Motor neuron (in vitro differentiated cells): ENCODE measurements at regions not wholly inside any gene's neighbourhood (a gene's known extent, or its start where the extent isn't known, plus 50 kb on each side); places are given as distances from the start of the nearest gene placed in this dataset.

Source experiments
- ATAC-seq, 8 experiments: fragments of 200-7000 bp; cut with Tn5 transposase; replicated peaks in 6 of 8; 2 replicates each; pipeline ENCODE4 v1.8.0; 2021; ENCODE audit warnings: mild to moderate bottlenecking in 8 of 8, moderate library complexity in 8 of 8
- H3K27ac ChIP-seq, 2 donors: fragments of 250-450 bp; sonication (Bioruptor Pico); 2 replicates each; pipeline ENCODE4 v1.9.0; 2021; ENCODE audit warnings: antibody characterized with exemption in 2 of 2, mild to moderate bottlenecking in 2 of 2, moderate library complexity in 1 of 2
- H3K4me1 ChIP-seq, 2 donors: fragments of 250-450 bp; sonication (Bioruptor Pico); replicated peaks in 1 of 2; 2 replicates each; pipeline ENCODE4 v1.6.1; 2021; ENCODE audit warnings: antibody characterized with exemption in 2 of 2, mild to moderate bottlenecking in 2 of 2, moderate library complexity in 1 of 2
- H3K4me3 ChIP-seq, 5 donors: fragments of 250-450 bp; sonication (Bioruptor Pico); 2 replicates each; pipeline ENCODE4 v1.9.0; 2021; ENCODE audit warnings: antibody characterized with exemption in 5 of 5, mild to moderate bottlenecking in 5 of 5, moderate library complexity in 4 of 5
- WGBS, 10 experiments: fragments of 450-650 bp; shearing (Covaris generic); methylation state at CpG; one replicate each; pipeline ENCODE4 v1.0.0; 2022; 5-methylcytosine and 5-hydroxymethylcytosine counted together
- in situ Hi-C, 9 experiments: fragments of 400-800 bp; cut with MboI; loops; one replicate each; pipeline ENCODE4 v1.15.0; 2021; ENCODE audit warnings: low sequenced_read_pairs in 9 of 9, low pct_unique_long_range_greater_than_20kb in 2 of 9; ENCODE audit not compliant: unreplicated experiment in 9 of 9

GRCh38 chr20:9981829-9982228 lies 53.0 kb upstream of the ANKEF1 start:
- Histone ChIP-seq H3K27ac (no peak overlapping the region), H3K4me3 (no peak overlapping the region), H3K4me1 (no peaks in the 10 kb centered on the region)
- 33 to 100% (median 50%) methylated on average over 1 to 2 of the region's 2 CpGs; no CpG with 5 or more reads in 3 of the 10 experiments for WGBS, 10 experiments
- in situ Hi-C loops, result loop anchor here in 5 of 9 experiments (25.0 kb wide), 4 partner anchors 105 to 455 kb away; partner anchors contain the start of genes MKKS (in 2 of the 5) and SLX4IP (in 2 of the 5)
- peak in 1 of 8 experiments; percentile 74 for ATAC-seq

- ATAC-seq, result peak; percentile 84 to 99 (median 93)
- in situ Hi-C loops, result loop anchor here in 6 of 9 experiments (10.0 to 25.0 kb wide), 7 partner anchors 106 to 459 kb away; partner anchors contain the start of genes MKKS (in 3 of the 6) and SLX4IP (in 3 of the 6)
- no peaks in the 10 kb centered on the region for H3K4me1 ChIP-seq
- 0 to 80% (median 20%) methylated on average over 1 to 6 of the region's 6 CpGs for WGBS, 10 experiments
- no peak overlapping the region for H3K4me3 ChIP-seq
- no peak overlapping the region for H3K27ac ChIP-seq
Measured at GRCh38 chr20:9978397-9979004, 56.3 kb upstream of the ANKEF1 start.

GRCh38 chr20:9977629-9978028 lies 57.2 kb upstream of the ANKEF1 start:
- in situ Hi-C loops, result loop anchor here in 6 of 9 experiments (10.0 to 25.0 kb wide), 7 partner anchors 107 to 460 kb away; partner anchors contain the start of genes MKKS (in 3 of the 6) and SLX4IP (in 3 of the 6)
- no peaks in the 10 kb centered on the region for H3K4me1 ChIP-seq
- ATAC-seq, result no peak
- H3K27ac ChIP-seq, result no peak overlapping the region
- H3K4me3 ChIP-seq, result no peak overlapping the region
- WGBS, 10 experiments, result 0 to 80% (median 73%) methylated on average over 1 of the region's 1 CpG; no CpG with 5 or more reads in 6 of the 10 experiments

- 33 to 79% (median 67%) methylated on average over 1 to 2 of the region's 2 CpGs; no CpG with 5 or more reads in 3 of the 10 experiments for WGBS, 10 experiments
Measured at GRCh38 chr20:9974324-9974723, 60.5 kb upstream of the ANKEF1 start.

GRCh38 chr20:9971746-9972145 lies 63.0 kb upstream of the ANKEF1 start:
- H3K4me3 ChIP-seq, result no peak overlapping the region
- peak in 1 of 8 experiments; percentile 48 for ATAC-seq
- peaks cover 0 to 7% of the 10 kb centered on the region in 2 donors for H3K4me1 ChIP-seq
- in situ Hi-C loops, result loop anchor here in 4 of 9 experiments (10.0 to 25.0 kb wide), 4 partner anchors 113 to 1566 kb away; partner anchors contain the start of genes MKKS (in 1 of the 4) and SLX4IP (in 1 of the 4)
- H3K27ac ChIP-seq, result no peak overlapping the region
- WGBS, 10 experiments, result 29 to 100% (median 72%) methylated on average over 1 of the region's 1 CpG; no CpG with 5 or more reads in 2 of the 10 experiments

More at GRCh38 chr20:9974324-9974723, 60.5 kb upstream of the ANKEF1 start:
- Histone ChIP-seq H3K4me1 (no peaks in the 10 kb centered on the region), H3K27ac (no peak overlapping the region), H3K4me3 (no peak overlapping the region)
- in situ Hi-C loops, result loop anchor here in 4 of 9 experiments (10.0 to 25.0 kb wide), 4 partner anchors 110 to 1563 kb away; partner anchors contain the start of genes MKKS (in 1 of the 4) and SLX4IP (in 1 of the 4)
- no peak for ATAC-seq

- no peak overlapping the region for H3K27ac ChIP-seq
- WGBS, 10 experiments, result 40 to 100% (median 71%) methylated on average over 1 of the region's 1 CpG; no CpG with 5 or more reads in 1 of the 10 experiments
- ATAC-seq, result no peak
- in situ Hi-C loops, result loop anchor here in 4 of 9 experiments (10.0 to 25.0 kb wide), 4 partner anchors 115 to 1568 kb away; partner anchors contain the start of genes MKKS (in 1 of the 4) and SLX4IP (in 1 of the 4)
- H3K4me3 ChIP-seq, result no peak overlapping the region
- peaks cover 0 to 7% of the 10 kb centered on the region in 2 donors for H3K4me1 ChIP-seq
Measured at GRCh38 chr20:9969626-9970025, 65.2 kb upstream of the ANKEF1 start.

- H3K4me3 ChIP-seq, result no peak overlapping the region
- in situ Hi-C loops, result loop anchor here in 1 of 9 experiments (25.0 kb wide), 1 partner anchor 1569 kb away; no protein-coding TSS in a partner anchor
- H3K27ac ChIP-seq, result no peak overlapping the region
- ATAC-seq, result peak in 3 of 8 experiments; percentile 36 to 70 (median 52)
- 0 to 50% (median 45%) methylated on average over 1 of the region's 1 CpG; no CpG with 5 or more reads in 6 of the 10 experiments for WGBS, 10 experiments
- H3K4me1 ChIP-seq, result peaks cover 0 to 11% of the 10 kb centered on the region in 2 donors
Measured at GRCh38 chr20:9968015-9968414, 66.8 kb upstream of the ANKEF1 start.

- in situ Hi-C loops, result loop anchor here in 1 of 9 experiments (25.0 kb wide), 1 partner anchor 1570 kb away; no protein-coding TSS in a partner anchor
- Histone ChIP-seq H3K27ac (no peak overlapping the region), H3K4me1 (peaks cover 0 to 13% of the 10 kb centered on the region in 2 donors), H3K4me3 (no peak overlapping the region)
- WGBS, 10 experiments, result 0 to 100% (median 75%) methylated on average over 1 to 7 of the region's 7 CpGs; no CpG with 5 or more reads in 2 of the 10 experiments
- ATAC-seq, result peak in 3 of 8 experiments; percentile 41 to 69 (median 43)
Measured at GRCh38 chr20:9966966-9967365, 67.8 kb upstream of the ANKEF1 start.

GRCh38 chr20:9963029-9963428 lies 71.8 kb upstream of the ANKEF1 start:
- 0 to 83% (median 33%) methylated on average over 1 to 4 of the region's 4 CpGs; no CpG with 5 or more reads in 1 of the 10 experiments for WGBS, 10 experiments
- in situ Hi-C loops, result loop anchor here in 1 of 9 experiments (25.0 kb wide), 1 partner anchor 1574 kb away; no protein-coding TSS in a partner anchor
- Histone ChIP-seq H3K4me1 (peaks cover 0 to 8% of the 10 kb centered on the region in 2 donors), H3K27ac (no peak overlapping the region), H3K4me3 (no peak overlapping the region)
- no peak for ATAC-seq

GRCh38 chr20:9958693-9959092 lies 76.1 kb upstream of the ANKEF1 start:
- no peak overlapping the region for H3K27ac ChIP-seq
- H3K4me1 ChIP-seq, result peaks cover 0 to 6% of the 10 kb centered on the region in 2 donors
- in situ Hi-C loops, result loop anchor here in 1 of 9 experiments (25.0 kb wide), 1 partner anchor 1579 kb away; no protein-coding TSS in a partner anchor
- no peak for ATAC-seq
- no peak overlapping the region for H3K4me3 ChIP-seq

GRCh38 chr20:9955646-9956045 lies 79.1 kb upstream of the ANKEF1 start:
- Histone ChIP-seq H3K4me3 (no peak overlapping the region), H3K4me1 (no peaks in the 10 kb centered on the region), H3K27ac (no peak overlapping the region)
- no peak for ATAC-seq
- in situ Hi-C loops, result loop anchor here in 1 of 9 experiments (25.0 kb wide), 1 partner anchor 1582 kb away; no protein-coding TSS in a partner anchor
- WGBS, 10 experiments, result 28 to 100% (median 88%) methylated on average over 1 to 3 of the region's 3 CpGs; no CpG with 5 or more reads in 2 of the 10 experiments

- no peaks in the 10 kb centered on the region for H3K4me1 ChIP-seq
- no peak overlapping the region for H3K4me3 ChIP-seq
- 0 to 88% (median 50%) methylated on average over 1 of the region's 1 CpG; no CpG with 5 or more reads in 3 of the 10 experiments for WGBS, 10 experiments
- in situ Hi-C loops, result no loop called here
- ATAC-seq, result no peak
- H3K27ac ChIP-seq, result no peak overlapping the region
Measured at GRCh38 chr20:9949563-9949962, 85.2 kb upstream of the ANKEF1 start.

GRCh38 chr20:9945408-9945807 lies 89.4 kb upstream of the ANKEF1 start:
- 0 to 40% (median 13%) methylated on average over 1 of the region's 1 CpG; no CpG with 5 or more reads in 3 of the 10 experiments for WGBS, 10 experiments
- in situ Hi-C loops, result no loop called here
- ATAC-seq, result peak in 5 of 8 experiments; percentile 65 to 74 (median 71)
- Histone ChIP-seq H3K27ac (no peak overlapping the region), H3K4me3 (no peak overlapping the region), H3K4me1 (no peaks in the 10 kb centered on the region)
